Loucy (cell line): ENCODE measurements at regions not wholly inside any gene's neighbourhood (a gene's known extent, or its start where the extent isn't known, plus 50 kb on each side); places are given as distances from the start of the nearest gene placed in this dataset.

Experiments
- EZH2phosphoT487 ChIP-seq: fragments of 200-600 bp; IDR thresholded peaks from 2 replicates; pipeline ENCODE4 v1.6.1; 2018; ENCODE audit warnings: antibody characterized with exemption, mild to moderate bottlenecking, moderate library complexity, borderline replicate concordance
- TF ChIP-seq, protein P1 (sequence below): fragments of 200-600 bp; sonication (generic); conservative IDR thresholded peaks from 2 replicates; pipeline ENCODE4 v1.5.1; 2014; ENCODE audit warnings: mild to moderate bottlenecking, antibody characterized with exemption, low read length

DNA sequence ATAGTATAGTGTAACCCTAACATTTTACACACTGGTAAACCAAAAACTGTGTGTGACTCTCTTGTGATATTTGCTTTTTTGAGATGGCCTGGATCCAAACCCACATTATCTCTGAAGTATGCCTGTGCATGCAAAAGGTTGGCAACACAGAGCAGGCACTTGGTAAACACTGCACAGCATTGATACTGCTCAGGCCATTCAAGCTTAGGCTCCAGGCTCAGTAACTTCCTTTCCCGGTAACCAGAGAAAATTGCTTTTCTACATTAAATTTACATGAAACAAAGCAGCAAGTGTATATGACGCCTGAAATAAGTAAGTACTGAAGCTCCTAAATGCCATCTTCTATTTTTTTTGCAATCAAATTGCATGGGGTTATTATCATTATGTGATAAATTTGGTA lies 205.7 kb downstream of the EPM2A start:
- TF ChIP-seq, protein P1, sequence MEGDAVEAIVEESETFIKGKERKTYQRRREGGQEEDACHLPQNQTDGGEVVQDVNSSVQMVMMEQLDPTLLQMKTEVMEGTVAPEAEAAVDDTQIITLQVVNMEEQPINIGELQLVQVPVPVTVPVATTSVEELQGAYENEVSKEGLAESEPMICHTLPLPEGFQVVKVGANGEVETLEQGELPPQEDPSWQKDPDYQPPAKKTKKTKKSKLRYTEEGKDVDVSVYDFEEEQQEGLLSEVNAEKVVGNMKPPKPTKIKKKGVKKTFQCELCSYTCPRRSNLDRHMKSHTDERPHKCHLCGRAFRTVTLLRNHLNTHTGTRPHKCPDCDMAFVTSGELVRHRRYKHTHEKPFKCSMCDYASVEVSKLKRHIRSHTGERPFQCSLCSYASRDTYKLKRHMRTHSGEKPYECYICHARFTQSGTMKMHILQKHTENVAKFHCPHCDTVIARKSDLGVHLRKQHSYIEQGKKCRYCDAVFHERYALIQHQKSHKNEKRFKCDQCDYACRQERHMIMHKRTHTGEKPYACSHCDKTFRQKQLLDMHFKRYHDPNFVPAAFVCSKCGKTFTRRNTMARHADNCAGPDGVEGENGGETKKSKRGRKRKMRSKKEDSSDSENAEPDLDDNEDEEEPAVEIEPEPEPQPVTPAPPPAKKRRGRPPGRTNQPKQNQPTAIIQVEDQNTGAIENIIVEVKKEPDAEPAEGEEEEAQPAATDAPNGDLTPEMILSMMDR = no peak
- no peak for TF ChIP-seq EZH2phosphoT487
